GM21723 (cell line): ENCODE measurements at regions not wholly inside any gene's neighbourhood (a gene's known extent, or its start where the extent isn't known, plus 50 kb on each side); places are given as distances from the start of the nearest gene placed in this dataset.
"Not testable (repeated sequence)": the region's sequence is repeated elsewhere in the genome, so short reads cannot be mapped to it uniquely, and the experiment has no call there.

Source experiments
- ATAC-seq: cut with Tn5 transposase; IDR thresholded peaks from one replicate; pipeline ENCODE4 v1.9.1; 2021; ENCODE audit warnings: mild to moderate bottlenecking, moderate library complexity; ENCODE audit not compliant: unreplicated experiment

DNA sequence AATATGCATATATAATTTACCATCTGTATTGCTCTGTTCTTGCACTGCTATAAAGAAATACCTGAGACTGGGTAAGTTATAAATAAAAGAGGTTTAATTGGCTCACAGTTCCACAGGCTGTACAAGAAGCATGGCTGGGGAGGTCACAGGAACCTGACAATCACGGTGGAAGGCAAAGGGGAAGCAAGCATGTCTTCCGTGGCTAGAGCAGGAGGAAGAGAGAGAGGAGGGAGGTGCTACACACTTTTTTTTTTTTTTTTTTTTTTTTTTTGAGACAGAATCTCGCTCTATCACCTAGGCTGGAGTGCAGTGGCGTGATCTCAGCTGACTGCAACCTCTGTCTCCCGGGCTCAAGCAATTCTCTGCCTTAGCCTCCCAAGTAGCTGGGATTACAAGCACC is 150.9 kb upstream of the DTNBP1 start:
- not testable (repeated sequence) for ATAC-seq

GRCh38 chr6:15811107-15811506 is 148.3 kb upstream of the DTNBP1 start:
- no peak for ATAC-seq

- no peak for ATAC-seq
Measured at GRCh38 chr6:15810618-15811017, 147.8 kb upstream of the DTNBP1 start.

- ATAC-seq, result no peak
Measured at GRCh38 chr6:15809367-15809766, 146.5 kb upstream of the DTNBP1 start.

DNA sequence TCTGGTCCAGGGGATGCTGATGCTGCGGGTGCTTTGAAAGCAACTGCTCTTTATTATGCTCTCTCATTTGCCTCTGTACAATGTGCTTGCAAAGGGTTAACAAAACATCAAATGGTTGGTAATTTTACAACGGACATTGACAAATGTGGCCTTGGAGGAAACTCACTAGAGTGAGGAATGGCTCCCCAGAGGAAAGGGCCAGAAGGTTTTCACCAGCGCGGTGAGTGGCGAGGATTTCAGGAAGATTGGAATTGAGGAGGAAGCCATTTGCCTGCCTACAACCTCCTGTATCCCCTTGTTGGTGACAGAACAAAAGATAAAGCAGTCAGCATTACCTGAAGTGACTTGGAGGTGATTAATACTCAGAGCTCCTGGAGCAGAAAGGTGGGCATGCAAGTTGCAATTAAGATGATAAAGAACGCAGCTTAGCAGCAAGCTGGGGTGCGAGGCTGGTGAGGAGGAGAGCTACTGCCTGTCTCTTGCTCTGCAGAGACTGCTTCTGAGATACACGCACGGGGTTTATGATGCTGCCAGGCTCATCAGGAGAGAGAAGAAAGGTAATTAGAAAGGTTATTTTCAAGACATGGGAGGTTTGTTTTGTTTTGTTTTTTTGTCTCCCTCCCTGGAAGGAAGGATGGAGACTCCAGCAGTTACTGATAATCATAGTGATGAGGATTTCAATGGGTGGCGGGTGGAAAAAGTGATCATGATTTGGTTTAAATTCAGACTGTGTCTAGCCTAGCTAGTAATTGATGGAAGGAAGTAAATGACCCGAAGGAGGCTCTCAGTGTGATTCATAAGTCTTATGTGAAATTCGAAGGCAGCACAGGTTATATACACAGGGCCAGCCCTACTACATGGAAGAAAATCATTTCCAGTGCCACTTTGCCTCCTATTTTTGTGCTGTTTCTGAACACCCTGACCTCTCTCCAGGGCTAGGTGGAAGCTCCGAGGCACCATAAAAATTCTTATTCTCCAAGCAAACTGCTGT is 141.6 kb upstream of the DTNBP1 start:
- ATAC-seq, result no peak

GRCh38 chr6:15802466-15802865 is 139.6 kb upstream of the DTNBP1 start:
- ATAC-seq, result no peak

GRCh38 chr6:15801912-15802311 is 139.1 kb upstream of the DTNBP1 start:
- no peak for ATAC-seq

- no peak for ATAC-seq
Measured at GRCh38 chr6:15800841-15801617, 138.2 kb upstream of the DTNBP1 start.

DNA sequence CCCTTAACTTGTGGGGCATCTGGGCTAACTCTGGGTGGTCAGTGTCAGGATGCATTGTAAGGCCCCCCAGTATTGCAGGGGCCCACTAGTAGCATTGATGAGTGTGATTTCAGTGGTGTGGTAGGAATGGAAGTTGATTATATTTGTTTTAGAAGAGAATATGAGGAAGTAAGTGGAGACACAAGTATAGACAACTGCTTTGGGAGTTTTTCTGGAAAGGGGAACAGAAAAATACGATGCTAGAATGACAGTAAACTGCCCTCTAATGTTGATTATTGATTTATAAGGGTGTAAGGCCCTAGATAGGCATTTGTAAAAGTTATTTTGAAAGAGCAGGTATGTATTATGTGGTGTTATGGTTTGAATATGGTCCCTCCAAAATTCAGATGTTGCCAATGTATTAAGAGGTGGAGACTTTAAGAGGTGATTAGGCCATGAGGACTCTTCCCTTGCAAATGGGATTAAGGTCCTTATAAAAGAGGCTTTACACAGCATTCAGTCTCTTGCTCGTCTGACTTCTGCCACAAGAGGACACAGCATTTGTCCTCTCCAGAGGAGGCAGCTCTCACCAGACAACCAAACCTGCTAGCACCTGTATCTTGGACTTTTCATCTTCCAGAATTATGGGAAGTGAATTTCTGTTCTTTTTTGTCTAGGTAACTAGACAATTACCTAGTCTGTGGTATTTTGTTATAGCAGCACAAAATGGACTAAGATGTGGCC is 135.9 kb upstream of the DTNBP1 start:
- ATAC-seq, result no peak

DNA sequence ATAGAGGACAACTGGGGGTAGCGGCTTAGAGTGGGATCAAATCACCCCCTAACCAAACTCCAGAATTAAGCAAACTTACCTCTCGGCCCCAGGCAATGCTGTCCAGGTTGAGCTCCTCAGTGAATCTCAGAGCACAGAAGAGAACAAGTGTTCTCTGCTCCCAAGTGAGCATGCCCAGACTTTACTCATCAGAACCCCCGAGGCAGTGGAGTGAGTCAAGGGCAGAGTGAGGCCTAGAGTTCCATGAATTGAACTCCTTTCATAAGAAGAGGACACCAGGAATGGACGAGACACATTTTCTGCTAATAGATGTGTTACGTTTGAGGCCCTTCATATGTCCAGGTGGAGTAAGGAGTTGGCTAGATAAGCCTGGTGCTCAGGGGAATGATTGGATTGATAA is 134.0 kb upstream of the DTNBP1 start:
- no peak for ATAC-seq

- no peak for ATAC-seq
Measured at GRCh38 chr6:15796130-15796771, 133.4 kb upstream of the DTNBP1 start.

DNA sequence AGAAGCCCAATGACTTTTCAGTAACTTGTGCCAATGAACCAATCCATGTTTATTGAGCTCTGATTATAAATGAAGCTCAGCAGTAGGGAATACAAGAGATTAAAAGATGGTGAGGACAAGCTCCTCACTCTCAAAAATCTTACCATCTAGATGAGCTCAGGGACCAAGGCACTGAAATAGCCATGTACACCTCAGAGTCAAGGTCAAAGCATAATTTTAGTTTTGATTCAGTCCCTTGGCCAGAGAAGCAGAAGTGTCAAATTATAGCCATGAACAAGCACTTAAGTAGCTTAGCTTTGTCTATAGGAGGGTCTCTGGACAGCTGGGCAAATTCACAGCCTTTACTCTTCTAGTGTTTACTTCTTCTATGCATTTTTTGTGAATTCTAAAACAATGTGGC is 131.0 kb upstream of the DTNBP1 start:
- ATAC-seq, result no peak

- no peak for ATAC-seq
Measured at GRCh38 chr6:15793288-15793687, 130.5 kb upstream of the DTNBP1 start.

DNA sequence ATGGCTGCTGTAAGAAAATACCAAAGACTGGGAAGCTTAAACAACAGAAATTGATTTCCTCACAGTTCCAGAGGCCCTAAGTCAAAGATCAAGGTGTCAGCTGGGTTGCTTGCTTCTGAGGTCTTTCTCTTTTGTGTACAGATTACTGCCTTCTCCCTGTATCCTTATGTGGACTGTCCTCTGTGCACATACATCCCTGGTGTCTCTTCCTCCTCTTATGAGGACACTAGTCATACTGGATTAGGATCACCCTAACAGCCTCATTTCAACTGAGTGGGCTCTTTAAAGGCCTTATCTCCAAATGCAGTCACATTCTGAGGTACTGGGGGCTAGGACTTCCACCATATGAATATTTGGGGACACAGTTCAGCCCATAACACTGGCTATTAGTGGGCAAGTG is 130.0 kb upstream of the DTNBP1 start:
- no peak for ATAC-seq

DNA sequence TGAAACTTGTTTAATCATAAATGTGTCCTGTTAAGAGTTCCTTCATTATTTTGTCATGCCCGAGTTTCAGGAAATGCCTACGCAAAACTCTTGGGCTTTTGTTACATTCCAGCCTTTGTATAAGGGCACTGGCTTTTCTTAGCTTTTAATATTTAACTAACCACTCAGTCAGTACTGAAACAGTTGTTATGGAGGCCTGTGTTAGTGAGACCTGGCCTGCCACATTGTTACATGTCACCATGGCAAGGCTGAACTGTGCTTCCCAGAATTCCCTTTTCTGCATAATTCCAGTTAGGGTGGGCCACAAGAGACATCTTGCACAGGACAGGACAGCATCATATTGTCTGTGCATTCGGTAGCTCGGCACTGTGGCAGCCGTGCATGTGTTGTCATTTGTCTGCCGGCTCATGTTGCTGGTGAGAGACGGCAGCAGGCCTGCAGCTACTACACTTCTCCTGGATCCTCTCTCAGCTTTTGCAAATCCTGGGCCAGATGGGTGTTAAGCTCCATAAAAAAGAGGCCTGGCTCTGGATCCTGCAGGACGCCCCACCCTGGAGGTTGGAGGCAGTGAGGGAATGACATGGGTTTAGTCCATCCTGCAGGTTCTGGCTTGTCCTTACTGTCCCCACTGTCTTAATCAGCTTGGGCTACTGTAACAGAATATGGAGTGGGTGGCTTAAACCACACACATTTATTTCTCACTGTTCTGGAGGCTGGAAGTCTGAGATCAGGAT is 128.8 kb upstream of the DTNBP1 start:
- no peak for ATAC-seq

GRCh38 chr6:15790116-15790515 is 127.3 kb upstream of the DTNBP1 start:
- ATAC-seq, result no peak

GRCh38 chr6:15786846-15787245 is 124.0 kb upstream of the DTNBP1 start:
- no peak for ATAC-seq

GRCh38 chr6:15783484-15783883 is 120.7 kb upstream of the DTNBP1 start:
- ATAC-seq, result no peak

- ATAC-seq, result no peak
Measured at GRCh38 chr6:15781890-15782289, 119.1 kb upstream of the DTNBP1 start.

DNA sequence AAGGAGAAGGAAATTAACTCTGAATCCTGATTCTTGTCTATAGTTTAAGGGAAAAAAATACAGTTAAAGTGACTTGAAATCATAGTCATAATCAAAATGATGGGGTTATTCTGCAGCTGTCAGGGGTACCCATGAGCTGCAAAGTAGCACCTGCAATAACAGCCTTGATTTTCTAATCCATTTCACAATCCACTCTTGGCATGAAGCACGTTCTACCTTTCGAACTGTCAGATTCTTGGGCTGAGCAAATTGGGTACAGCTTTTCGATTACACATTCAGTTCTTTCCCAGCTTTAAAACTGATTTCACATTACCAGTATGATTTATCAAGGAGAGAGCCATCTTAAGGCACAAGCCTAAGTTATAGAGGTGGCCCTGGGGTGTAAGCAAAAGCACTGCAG is 118.5 kb upstream of the DTNBP1 start:
- ATAC-seq, result no peak
